Hindlimb muscle (tissue), 1 donor: ENCODE measurements at regions not wholly inside any gene's neighbourhood (a gene's known extent, or its start where the extent isn't known, plus 50 kb on each side); places are given as distances from the start of the nearest gene placed in this dataset.
"Not testable (repeated sequence)": the region's sequence is repeated elsewhere in the genome, so short reads cannot be mapped to it uniquely, and the experiment has no call there.

Experiments
- DNase-seq: peaks from one replicate; pipeline ENCODE4 v3.0.0-alpha.2; 2013

DNA sequence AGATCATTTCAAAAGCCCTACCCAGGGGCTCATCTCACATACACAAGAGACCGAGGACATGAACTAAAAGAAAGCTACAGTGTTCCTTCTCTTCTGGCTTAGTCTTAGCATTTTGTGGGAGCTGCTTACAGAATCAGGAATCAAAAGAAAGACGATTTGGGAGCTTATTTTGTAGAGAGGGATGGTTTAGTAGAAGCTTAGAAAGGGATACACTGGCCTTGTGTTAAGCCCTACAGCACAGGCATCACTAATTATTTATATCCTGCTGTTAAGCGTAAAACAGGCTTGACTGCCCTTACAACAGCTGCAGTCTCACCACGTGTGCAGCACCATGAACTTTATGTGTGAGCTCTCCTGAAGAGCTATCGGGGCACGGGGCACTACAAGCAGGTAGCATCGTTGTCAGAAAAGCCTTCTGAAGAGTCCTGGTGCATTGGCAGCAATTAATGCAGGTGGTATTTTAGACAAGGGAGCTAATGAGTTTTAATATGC is 798.3 kb downstream of the NXPH1 start:
- no peak for DNase-seq

DNA sequence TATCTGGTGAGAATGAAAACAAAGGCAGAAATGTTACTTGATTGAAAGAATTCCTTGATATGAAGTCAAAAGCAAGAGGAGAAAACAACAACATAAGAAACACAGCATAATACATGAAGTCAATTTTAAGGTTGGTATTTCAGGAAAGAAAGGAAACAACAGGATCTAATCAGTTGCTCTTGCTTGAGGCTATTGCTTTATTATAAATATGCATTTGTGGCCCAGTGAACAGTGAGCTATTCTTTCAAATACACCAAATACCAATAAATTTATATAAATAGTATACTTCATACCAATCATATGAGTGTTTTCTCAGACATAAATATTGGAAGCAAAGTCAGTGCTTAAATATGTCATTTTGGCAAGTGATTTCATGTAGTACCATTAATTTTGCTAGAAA is 806.6 kb downstream of the NXPH1 start:
- no peak for DNase-seq

DNA sequence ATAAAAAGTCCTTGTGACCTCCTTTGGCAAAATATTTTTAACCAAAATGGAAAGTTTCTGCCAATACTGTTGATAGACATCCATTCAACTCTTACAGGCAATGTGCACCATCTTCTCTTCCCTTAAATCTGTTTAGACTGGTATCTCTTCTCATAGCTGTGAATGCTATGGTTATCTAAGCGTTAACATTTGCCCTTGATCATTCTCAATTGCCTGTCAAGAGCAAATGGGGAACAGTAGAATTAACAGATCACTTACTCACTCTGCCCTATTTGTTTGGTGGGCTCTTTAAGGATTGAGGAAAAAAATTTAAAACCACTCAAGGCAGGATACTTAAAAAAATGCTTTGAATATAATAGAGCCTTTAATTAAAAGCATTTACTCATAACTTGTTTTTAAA is 808.4 kb downstream of the NXPH1 start:
- no peak for DNase-seq

DNA sequence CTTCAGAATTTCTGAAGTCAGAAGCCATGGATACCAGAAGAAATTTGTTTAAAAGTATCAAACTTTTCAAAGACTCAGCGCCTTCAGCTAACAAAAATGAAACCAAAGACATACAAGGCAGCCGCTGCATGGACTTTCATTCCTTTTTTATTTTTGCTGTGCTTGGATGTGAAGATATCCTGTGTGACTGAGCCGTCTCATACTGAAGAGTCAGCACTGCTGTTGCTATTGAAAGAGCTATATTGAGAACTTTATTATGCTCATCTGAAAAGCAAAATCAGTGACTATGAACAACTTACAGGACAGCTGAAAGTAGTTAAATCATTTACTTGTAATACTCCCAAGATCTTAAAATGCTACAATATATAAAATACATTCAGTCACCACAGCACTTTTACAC is 809.2 kb downstream of the NXPH1 start:
- no peak for DNase-seq

DNA sequence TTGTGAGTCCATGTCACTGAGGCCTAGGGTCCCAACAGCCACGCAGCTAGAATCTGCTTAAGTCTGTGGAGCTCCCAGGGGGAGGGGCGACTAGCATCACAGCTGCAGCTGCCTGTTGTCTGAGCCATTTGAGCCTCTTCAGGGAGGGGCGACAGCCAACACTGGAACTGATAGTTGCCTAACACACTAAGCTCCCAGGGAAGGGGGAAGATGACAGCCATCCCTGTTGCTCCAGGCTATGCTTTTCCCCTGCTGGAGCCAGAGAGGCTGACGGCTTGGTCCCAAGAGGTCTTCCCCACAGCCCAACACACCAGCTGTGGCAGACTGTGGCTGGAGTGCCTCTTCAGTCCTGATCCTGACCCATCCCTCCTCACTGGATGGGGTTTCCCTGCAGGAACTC is 817.5 kb downstream of the NXPH1 start:
- no peak for DNase-seq

DNA sequence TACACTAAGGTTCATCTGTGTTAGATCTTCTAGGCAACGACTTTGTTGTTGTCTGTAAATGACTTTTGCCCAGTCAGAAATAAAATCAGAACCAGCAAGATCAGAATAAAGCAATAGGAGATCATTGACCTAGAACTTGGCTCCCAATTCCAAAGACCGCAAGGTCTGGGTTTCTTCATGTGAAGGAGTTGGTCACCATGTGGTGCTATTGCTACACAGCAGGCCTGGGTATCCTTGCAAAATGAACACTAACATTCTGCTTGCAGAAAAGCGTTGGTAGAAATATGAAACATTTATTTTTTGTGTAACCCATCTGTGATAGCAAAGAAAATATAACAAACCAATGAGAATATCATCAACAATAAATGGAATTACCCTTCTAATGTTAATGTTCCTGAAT is 831.0 kb downstream of the NXPH1 start:
- no peak for DNase-seq

DNA sequence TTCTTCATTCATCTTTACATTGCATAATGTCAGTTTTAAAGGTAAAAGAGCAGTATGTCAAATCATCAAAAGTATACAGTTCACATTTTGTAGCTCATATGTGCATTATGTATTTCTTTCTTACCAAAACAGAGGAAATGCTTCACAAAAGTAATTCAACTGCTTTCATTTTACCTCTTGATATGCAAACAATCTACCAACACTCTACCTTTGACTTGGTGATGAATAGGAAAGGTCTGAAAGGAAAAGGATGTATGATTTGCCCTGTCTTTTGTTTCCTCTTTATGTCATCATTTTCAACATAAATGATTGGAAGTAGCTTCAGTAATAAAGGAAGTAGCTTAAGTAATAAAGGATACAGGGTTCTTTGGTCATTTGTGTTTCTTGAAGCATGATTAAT is 846.7 kb downstream of the NXPH1 start:
- no peak for DNase-seq

DNA sequence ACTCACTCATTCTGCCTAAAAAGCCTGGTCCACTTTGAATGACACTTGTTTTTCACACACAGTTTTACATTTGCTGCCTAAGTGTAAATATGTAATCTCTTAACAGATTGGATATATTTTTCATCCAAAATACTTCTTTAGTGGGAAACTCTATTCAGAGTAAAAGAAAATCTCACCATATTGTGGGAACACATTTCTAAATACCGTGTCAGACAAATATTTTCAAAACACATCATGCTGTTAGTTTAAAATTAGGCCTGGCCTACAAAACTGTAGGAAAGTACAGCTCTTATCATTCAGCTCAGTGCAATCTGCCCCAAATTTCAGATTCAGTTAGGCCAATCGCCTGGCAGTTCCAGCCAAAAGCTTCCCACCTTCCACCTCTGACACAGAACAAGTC is 849.8 kb downstream of the NXPH1 start:
- DNase-seq, result no peak

DNA sequence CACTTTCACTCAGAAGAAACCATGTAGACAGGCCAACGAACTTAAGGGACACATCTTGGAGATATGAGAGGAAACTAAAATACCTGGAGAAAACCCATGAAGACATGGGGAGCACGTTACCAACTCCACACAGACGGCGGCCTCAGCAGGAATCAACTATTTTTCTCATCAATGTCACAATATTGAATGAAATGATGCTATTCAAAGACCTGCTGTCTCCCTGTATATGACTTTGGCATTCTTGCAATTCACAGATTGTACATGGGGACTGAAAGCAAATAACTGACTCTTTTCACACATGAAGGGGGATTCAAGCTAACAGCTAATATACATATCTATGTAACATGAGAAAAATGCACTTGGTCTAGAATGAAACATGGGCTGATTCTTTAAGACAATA is 869.0 kb downstream of the NXPH1 start:
- no peak for DNase-seq

DNA sequence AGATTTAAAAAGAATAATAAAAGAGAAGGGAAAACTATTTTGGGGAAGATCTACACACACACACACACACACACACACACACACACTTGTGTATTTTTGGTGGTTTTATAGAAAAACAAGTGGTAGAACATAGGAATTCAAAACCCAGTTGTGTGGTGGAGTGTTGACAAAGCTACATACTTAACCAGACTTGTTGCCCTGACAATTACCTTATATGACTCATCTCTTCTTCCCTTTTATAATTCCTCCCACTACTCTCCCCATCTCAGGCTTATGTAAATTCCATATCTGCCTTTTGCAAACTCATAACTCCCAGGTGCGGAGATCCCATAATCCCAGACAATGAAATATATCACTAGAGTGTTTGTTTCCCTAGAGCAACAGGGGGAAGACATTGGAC is 873.7 kb downstream of the NXPH1 start:
- no peak for DNase-seq

DNA sequence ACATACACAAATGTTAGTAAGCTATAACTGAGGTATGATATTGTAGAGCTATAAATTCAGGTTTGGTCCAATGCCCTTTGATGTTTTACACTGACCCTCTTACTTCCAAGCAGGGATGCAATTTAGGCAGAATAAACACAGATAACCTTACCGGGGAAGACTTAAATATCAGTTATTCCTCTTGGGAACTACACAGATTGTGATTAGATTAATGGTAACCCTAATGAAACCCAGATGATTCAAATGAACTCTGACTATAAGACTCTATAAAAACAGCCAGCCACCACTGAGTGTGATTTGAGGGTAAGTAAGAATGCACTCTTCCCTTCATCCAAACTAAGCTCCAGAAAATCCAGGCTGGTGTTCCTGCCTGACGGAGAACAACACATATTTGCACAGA is 891.1 kb downstream of the NXPH1 start:
- DNase-seq, result no peak

DNA sequence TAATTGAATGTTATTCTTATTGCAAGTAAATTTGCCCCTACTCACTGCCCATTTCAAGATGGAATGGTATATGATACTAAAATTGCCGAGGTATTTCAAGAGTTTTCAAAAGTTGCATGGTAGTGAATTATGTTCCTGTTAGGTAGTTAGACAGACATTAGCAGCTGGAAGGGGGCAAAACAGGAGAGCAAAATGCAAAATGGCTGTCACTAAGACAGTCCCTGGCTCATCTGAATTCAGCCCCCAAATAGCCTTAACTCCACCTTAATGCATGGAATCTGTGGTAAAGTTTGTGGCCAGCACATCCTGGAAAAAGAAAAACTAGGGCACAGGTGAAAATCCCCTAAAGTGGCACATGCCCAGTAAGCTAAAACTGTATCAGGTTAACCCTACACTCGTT is 894.9 kb downstream of the NXPH1 start:
- DNase-seq, result no peak

DNA sequence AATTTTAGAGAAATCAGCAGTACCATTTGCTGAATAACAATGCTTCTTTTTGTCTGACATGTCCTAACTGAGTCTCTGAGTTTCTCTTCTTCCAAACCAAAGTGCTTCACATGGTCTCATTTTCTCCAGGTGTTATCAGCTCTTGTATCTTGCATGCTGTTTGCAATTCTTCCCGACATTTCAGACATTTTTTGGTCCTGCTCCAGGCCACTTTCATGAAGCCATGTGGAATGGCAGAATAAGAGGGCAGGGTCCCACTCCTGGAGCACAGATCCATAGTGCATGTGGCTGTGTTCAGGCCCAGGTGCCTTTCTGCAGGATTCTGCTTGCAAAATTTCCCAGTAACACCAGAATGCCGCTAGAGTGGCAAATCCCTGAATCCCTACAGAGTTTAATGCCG is 916.2 kb downstream of the NXPH1 start:
- DNase-seq, result no peak

DNA sequence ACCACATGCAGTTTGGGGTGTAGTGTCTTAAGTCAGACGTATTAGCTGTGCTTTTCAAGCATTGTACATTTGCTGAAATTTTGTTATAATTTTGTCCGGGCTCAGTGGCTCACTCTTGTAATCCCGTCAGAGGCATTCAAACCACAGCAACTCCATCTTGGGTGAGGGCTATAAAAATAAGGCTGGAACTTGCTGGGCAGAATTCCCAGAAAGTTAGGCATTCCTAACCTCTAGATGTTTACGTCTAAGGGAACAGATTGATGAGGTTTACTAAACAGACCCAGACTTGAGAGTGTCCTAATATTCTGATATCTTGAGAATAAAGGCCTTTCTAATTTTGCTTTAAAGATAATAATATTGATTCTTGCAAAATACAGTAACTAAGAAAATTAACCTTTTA is 957.8 kb downstream of the NXPH1 start:
- DNase-seq, result no peak

DNA sequence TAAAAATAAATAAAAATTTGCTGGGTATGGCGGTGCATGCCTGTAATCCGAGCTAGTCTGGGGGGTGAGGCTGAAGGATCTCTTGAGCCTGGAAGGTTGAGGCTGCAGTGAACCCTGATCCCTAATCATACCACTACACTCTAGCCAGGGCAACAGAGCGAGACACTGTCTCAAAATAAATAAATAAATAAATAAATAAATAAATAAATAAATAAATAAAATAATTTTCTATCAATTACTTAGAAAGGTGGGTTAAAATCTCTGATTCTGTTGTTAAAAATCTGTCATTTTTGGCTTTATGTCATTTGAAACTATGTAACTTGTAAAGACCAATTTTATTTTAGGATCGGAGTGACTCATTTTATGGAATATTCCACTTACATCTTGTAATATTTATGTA is 958.6 kb downstream of the NXPH1 start:
- no peak for DNase-seq

DNA sequence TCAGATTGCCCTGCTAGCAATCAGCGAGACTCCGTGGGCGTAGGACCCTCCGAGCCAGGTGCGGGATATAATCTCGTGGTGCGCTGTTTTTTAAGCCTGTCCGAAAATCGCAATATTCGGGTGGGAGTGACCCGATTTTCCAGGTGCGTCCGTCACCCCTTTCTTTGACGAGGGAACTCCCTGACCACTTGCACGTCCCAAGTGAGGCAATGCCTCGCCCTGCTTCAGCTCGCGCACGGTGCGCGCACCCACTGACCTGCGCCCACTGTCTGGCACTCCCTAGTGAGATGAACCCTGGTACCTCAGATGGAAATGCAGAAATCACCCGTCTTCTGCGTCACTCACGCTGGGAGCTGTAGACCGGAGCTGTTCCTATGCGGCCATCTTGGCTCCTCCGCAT is 971.0 kb downstream of the NXPH1 start:
- DNase-seq, result not testable (repeated sequence)

DNA sequence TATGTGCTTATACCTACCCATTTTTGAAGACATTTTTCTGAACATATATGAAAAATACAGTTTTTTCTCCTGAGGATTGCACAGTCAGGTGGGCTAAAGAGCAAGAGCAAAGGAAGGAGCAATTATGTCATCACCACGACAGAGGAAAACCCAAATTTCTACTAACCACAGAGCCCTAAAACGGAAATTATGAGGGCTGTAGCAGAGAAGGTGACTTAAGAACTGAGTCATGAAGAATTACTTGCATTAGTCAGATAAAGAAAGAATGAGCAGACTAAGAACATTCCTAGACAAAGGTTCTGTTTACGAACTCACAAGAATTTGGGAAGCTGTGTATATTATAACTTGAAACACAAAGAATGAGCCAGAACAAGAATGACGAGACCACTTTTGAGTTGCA is 974.4 kb downstream of the NXPH1 start:
- no peak for DNase-seq

DNA sequence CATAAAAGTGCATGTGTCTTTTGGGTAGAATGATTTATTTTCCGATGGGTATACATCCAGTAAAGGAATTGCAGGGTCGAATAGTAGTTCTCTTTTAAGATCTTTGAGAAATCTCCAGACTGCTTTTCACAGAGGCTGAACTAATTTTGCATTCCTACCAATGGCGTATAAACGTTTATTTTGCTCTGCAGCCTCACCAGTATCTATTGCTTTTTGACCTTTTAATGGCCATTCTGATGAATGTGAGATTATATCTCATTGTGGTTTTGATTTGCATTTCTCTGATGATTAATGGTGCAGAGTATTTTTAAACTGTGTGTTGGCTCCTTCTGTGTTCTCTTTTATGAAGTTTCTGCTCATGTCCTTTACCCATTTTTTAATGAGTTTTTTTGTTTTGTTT is 1020.1 kb downstream of the NXPH1 start:
- DNase-seq, result no peak

DNA sequence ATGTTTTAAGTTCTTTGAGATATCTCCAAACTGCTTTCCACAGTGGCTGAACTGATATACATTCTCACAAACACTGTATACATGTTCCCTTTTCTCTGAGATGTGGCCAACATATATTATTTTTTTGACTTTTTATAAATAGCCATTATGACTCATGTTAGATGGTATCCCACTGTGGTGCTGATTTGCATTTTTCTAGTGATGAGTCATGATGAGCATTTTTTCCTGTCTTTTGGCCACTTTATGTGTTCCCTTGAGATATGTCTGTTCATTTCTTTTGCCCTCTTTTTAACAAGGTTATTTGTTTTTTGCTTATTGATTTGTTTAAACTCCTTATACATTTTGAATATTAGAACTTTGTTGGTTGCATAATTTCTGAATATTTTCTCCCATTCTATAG is 1055.1 kb downstream of the NXPH1 start:
- no peak for DNase-seq

DNA sequence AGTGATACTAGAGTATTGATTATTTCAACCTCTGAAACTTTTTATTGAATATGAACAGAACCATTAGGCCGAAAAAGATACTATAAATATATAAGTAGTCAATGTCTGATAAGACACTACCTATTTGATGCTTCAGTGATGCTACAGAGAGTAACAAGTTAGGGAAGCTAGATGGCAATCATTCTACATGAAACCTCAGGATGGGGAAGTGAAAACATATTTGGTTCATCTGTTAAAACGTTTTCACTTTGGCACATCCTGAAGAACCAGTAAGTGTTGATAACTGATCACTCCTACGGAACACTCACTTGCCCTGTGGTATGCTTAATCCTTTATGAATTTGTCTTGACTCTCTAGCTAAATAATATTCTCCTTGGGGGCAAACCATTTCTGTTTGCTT is 1064.9 kb downstream of the NXPH1 start:
- DNase-seq, result no peak

DNA sequence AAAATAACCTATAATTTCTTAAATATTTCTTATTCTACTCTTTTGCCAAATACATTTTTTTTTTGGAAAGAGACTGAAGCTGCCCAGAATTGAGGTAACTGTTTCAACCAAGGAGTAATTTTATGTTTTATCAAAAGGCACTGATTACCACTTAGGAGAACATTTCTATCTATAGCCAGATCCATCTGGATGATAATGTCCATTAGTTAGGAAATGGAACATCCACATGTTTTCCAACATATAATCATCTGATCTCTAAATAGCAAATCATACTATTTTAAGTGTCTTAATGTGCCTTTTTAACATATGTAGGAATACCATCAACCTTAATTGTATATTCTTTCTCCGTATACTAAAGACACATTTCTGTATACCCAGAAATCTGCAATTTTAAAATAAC is 1068.9 kb downstream of the NXPH1 start:
- no peak for DNase-seq

DNA sequence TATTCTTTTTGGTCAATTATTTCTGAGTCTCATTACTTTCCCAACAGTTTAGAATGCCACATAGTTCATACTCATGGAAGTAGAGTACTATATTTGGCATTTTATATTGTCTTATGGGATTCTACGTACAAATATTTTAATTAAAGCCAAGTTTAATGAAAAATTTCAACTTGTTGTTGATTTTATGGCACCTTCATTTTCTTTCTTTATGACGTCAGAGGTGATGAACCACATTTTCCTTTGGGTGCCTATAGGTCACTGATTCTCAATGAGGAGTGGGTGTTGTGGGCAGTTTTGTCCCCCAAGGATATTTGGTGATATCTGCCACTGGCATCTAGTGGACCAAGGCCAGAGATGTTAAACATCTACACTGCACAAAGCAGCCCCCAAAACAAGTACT is 1071.3 kb downstream of the NXPH1 start:
- DNase-seq, result no peak

DNA sequence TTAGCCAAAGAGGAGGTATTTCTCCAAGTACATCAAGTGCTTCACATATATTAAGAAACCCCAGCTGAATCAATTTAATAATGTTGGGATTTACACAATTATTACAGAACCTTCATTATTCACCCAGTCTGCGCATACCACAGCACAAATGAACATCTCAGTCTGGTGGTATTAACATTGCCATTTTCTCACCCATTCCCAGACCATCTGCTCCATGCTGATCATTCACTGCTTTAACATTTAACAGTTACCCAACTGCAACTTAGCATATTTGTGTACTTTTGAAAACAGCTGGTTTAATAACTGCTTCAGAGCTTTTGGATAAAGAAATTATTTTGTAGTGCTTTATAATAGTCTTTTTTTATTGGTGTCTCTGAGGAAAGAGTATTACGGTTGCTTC is 1072.1 kb downstream of the NXPH1 start:
- no peak for DNase-seq

DNA sequence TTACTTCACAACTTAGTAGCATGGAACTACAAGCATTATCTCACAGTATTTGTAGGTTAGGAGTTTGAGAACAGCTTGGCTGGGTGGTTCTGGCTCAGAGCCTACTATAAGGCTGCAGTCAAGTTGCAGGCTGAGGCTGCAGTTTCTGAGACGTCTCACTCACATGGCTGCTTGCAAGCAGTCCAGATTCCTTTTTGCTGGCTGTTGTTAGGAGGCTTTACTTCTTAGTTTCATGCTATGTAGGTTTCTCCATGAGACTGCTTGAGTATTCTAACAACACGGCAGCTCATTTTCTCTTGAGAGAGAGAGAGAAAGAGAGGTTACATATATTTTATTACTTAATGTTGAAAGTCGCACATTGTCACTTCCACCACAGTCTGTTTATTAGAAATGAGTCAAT is 1073.9 kb downstream of the NXPH1 start:
- peak; percentile 23 for DNase-seq

DNA sequence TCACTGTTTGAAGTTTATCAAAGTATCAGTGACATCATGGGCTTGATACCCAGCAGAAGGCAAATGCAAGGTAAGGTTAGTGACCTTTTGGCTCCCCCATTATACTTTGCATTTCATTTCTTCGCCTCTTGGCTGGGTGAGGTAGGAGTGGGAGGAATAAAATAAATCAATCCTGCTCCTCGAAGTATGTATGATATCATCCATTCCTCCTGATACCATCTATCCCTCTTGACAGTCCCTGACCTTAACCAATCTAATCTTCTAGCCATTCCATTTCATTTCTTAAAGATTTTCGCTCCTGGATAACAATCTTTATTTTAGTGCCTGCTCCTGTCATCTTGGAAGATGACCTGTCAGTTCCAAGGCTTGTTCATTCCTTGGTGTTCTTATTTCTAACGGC is 1083.3 kb downstream of the NXPH1 start:
- DNase-seq, result no peak

DNA sequence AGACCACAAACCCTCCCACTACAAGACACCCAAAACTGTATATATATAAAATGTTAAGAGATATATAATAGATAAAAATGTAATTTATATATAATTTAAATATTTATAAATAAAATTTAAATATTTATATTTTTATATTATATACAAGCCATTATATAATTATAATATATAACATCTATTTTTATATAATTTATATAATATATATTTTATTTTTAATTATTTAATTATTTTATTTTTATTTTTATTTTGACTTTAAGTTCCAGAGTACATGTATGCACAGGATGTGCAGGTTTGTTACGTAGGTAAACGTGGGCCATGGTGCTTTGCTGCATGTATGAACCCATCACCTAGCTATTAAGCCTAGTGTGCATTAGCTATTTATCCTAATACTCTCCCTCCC is 1090.2 kb downstream of the NXPH1 start:
- no peak for DNase-seq
